ENCODE measurements at regions not wholly inside any gene's neighbourhood (a gene's known extent, or its start where the extent isn't known, plus 50 kb on each side); places are given as distances from the start of the nearest gene placed in this dataset.

GRCh38 chr5:167268337-167268736 lies 1023.1 kb upstream of the WWC1 start:
- no peak for TF ChIP-seq POLR2A (IDR thresholded peaks at IDR 0.05; ENCODE audit: extremely low read depth, insufficient read length)
- no peak for TF ChIP-seq CTCF (IDR thresholded peaks at IDR 0.05; ENCODE audit: low read depth, low read length)

Data from NB4 (cell line).